NCI-H345 treated with DMSO at 0.1 percent for 48 hours (cell line): ENCODE measurements at regions not wholly inside any gene's neighbourhood (a gene's known extent, or its start where the extent isn't known, plus 50 kb on each side); places are given as distances from the start of the nearest gene placed in this dataset.

Source experiments
- DNase-seq: peaks from one replicate; lab custom pipeline; 2025; ENCODE audit not compliant: unreplicated experiment; lab: John Stamatoyannopoulos, UW

DNA sequence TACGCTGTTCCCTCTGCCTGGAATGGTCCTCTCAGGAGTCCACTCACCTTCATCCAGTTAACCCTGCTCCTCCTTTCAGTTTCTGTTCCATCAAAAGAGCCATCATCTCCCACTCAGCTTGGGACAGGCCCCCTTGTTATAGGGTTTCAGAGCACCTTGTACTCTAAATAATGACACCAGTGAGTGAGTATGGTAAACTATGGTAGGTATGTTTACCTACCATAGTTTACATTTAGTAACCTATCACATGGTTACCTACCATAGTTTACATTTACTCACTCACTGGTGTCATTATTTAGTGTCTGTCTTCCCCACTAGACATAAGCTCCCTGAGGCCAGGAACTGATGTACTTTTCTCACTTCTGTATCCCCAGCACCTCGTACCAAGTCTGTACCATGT lies 130.2 kb upstream of the SESN3 start:
- DNase-seq: no peak

DNA sequence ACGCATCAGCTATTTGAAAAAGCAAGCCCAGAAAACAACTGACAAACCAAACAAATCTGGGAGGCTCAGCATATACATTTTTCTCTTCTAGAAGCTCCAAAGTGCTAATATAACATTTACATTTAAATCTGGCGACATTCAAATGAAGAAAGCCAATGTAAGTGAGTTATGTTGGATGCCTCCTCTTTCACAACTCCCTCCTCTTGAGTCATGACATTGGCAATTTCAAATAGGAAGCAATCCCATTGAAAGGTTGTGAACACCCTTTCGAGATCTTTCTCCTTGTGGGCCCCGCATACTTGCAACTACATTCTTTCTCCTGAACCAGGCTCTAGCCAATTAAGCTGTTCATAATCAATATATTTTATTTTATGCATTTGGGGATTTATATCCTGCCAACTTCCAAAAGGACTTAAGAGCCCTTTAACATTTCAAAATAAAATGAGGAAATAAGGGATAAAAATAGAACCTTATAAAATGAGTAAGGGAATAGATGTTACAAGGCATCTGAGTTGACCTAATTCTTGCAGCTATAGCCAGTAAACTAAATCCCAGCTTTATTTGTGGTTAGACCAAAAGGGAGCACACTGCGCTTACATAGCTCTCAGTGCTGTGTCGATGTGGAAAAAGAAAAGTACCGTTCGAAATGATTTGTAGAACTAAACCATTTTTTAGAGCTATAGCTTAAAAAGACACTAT lies 129.5 kb upstream of the SESN3 start:
- DNase-seq: no peak

DNA sequence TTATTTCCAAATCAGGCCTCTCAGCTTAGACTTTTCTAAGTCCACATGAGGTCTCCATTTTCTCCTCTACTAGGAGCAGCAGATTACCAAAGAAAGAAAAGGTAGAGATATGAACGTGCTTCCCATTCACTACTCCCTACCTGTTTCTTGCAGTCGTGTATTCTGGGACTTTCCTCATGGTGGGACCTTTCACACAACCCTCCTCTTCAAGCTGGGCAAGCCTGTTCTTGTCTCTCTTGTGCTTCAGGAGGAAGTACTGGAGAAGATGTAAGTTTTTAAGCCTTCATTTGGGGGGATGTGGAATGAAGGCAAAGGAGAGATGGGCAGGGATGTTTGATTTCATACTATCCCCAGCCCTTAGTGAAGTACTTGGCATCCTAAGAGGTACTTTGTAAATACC lies 128.8 kb upstream of the SESN3 start:
- no peak for DNase-seq

DNA sequence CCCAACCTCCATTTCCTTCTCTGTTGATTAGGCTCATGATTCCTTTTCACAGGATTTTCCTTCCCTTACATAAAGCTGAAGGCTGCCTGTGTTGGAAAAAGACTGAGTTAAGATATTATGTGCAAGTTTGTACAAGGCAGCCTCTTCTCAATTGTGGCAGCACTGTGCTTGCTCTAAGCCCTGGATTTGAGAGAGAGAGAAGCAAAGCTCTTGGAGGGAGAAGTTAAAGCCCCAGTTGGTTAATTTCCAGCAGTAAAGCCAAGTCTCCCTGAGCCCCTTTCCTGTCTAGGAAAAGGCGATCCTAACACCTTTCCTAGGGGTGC lies 128.3 kb upstream of the SESN3 start:
- no peak for DNase-seq

DNA sequence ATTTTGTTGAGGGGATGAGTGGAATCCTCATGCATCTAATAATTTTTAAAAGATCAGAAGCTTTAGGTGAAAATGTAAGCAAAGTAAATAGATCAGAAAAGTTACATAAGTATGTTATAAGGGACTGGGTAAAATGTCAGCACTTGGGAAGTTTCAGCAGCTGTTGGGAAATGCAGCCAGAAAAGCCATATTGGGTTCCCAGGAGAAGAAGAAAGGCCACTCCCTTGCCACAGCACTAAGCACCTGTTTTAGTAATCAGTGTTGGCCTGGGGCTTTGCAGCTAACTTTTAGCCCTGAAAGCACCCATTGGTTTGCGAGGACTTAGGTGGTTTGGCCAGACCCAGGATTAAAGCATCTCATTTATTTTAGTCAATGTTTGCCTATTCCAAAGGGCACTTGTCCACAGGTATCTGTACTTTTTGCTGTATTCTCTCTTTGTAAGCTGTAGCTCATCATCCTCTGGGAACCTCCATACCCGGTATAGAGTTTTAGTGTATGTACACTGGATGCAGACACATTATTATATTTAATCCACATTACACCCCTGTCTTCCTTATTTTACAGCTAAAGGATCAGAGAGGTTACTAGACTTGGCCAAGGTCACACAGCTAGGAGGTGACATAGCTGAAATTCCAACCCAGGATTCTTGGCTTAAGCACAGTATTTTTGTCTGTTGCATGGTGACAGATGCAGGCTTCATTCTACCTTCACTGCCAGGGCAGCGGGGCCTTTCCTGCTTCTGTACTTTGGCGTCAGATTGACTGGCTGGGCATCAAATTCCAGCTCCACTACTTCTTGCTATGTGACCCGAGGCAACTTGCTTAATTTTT lies 127.7 kb upstream of the SESN3 start:
- no peak for DNase-seq

DNA sequence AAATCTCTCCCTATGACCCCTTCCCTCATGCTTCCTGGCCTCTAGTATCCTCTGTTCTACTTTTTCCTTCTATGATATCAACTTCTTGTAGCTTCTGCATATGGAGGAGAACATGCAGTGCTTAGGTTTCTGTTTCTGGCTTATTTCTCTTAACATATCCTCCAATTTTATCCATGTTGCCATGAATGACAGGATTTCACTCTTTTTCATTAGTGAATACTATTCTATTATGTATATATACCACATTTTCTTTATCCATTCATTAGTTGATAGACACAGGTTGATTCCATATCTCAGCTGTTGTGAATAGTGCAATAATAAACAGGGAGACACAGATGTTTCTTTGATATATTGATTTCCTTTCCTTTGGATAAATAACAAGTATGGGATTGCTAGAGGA lies 123.3 kb upstream of the SESN3 start:
- no peak for DNase-seq

DNA sequence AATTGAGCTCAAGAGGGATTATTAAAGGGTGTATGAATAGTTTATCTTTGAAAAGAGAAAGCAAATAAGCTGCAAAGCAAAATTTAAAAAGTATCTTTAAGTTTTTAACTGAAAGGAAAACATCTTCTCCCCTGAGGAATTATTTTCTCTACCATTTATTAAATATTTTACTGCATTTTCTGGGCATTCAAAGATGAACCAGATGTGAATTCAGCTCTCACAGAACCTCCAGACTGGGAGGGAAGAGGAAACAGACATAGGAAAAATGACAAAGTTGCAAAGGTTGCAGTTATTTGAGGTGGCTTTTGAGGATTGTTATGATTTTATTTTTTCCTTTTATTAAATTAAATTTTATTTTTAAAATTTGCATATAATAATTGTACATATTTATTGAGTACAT lies 122.7 kb upstream of the SESN3 start:
- DNase-seq: no peak

DNA sequence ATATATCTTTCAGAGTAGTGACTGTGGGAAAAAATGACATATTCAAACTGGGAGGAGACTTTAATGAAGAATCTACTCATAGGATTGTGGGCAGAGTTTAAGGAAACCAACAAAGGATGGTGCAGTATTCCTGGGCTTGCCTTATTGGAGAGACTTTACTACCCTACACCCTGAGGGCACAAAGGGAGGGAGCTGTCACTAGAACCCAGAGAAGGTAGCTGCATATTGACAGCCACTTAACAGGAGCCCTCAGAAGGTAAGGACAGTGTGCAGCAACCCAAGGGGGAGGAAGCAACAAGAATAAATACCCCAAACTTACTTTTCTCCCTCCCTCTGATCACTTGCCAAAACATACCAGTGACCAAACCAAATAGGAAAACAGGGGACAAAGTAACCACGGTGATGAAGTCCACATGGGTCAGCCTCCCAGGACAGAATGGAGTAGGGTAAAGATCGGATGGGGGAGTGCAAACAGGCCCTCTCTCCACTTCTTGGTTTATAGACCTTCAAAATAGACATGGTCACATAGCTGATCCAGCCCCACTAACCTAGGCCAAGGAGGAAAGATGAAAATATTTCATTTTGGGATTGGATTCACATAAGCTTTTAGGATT lies 121.8 kb upstream of the SESN3 start:
- no peak for DNase-seq

DNA sequence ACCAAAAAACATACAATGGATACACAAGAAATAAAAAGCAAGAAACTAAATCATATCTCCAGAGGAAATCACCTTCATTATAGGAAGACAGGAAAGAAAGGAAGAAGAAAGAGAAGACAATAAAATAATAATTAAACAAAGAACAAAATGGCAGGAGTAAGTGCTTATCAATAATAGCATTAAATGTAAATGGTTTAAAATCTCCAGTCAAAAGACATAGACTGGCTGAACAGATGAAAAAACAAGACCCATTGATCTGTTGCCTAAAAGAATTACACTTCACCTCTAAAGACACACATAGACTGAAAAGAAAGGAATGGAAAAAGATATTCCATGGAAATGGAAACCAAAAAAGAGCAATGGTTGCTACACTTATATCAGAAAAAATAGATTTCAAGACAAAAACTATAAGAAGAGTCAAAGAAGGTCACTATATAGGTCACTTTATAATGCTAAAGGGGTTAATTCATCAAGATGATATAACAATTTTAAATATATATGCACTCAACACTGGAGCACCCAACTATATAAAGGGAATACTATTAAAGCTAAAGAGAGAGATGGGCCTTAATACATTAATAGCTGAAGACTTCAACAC lies 118.4 kb upstream of the SESN3 start:
- DNase-seq: no peak

DNA sequence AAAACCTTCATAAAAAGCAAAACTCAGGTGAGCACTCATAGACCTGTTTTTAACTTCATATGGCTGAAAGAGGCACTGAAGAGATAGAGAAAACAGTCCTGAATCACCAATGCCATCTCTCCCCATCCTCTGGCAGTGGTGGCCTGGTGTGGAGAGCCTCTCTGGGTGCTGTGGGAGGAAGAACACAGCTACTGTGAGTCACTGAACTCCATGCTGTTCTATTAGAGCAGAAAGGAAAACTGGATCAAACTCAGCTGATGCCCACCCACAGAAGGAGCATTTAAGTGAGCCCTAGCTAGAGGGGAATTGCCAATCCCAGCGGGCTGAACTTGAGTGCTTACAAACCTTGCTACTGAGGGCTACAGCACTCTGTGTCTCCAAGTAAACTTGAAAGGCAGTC lies 115.3 kb upstream of the SESN3 start:
- no peak for DNase-seq

DNA sequence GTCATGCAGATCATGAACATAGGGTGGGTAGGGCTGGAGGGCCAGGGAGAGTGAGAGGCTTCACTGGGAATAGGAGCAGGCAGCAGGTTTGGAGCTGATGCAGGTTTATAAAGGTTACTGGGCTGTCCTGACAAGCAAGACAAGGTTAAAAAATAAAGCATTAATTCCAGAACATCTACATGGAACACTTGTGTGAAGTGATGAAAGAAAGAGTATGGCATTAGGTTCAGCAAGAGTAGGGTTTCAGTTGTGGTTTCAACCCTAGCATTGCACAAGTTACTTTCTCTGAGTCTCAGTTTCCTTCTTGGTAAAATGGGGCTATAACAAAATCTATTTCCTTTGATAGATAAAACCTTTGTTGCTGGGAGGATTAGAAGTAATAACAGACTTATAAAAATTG lies 114.6 kb upstream of the SESN3 start:
- DNase-seq: no peak

DNA sequence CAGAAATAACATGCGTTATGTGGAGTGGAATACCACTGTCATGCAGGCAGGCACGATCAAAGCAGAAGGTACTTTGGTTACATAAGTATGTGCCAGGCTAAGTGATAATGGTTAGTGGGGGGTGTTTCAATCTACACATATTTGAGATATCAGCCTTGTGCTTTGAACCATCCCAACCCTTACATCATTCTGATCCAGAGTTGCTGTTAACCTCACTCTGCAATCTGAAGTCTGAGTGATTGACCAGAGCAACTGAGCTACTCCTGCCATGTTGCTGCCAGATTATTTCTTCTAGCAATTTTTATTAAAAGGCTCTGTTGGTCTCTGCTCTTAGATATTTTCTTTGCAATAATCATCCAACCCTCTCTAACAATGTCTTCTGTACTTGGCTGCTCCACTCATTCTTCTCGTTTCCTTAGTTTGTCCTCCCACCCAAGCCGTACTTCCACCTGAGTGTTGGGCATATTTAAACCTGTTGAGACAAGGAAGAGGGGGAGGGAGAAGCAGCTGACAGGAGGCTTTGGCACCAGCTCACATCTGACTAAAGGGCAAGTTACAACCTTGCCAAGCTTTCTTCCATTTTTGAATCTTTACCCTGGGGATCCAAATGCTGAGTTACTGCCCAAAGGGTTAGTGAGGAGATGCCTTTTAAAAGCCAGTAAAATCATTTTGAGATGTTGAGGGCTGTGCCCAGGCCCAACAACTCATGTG lies 114.1 kb upstream of the SESN3 start:
- no peak for DNase-seq

DNA sequence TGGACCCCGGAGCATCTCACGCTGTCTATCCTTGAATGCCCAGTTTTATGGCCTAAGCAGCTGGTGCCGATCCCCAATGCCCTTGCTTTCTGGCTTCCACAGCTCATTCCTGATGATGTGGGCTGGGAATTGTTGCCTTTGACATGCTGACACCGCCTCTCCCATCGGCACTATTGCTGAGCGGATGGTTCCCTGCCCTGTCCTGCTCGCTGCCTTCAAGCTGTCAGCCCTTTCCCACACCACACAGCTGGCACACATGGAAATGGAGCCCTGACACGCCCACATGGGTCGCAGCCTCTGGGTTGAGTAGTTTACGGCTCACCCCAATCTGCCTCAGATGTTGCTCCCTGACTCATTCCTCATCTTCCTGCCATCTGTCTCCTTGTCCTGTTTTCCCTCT lies 110.2 kb upstream of the SESN3 start:
- DNase-seq: no peak

DNA sequence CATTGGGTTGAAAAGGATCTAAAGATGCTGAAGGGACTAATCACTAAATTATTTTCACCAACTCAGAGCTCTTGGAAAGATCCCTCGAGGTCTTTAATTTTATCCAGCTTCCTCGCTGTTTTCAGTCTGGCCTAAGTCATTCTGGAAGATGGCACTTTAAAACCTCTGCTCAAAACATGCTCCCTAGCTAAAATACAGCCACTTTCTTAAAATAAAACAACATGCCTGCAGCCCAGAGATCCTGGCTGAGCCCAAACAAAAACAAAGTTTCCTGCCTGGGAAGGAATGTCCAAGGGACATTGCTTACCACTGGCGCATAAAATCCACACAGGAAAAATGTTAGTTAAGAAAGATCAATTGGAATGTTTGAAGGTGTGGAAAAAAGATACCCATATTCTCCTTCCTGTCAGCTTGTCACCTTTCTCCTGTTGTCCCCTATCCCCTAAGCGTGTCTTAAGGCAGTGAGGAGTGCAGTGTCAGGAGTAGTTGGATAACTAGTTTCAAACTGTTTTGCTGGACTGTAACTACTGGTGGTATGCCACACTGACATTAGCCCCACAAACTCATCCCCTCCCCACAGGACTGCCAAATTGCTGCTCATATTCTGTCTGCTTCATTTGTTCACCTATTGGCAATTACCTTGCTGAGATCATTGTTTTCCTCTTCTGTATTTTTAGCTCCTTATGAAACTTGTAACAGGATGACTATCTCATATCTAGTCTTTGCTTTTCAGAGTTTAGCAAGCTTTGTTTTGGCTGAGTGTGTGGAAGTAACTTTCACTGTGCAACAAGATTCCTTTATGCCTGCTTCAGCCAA lies 108.3 kb upstream of the SESN3 start:
- DNase-seq: no peak

DNA sequence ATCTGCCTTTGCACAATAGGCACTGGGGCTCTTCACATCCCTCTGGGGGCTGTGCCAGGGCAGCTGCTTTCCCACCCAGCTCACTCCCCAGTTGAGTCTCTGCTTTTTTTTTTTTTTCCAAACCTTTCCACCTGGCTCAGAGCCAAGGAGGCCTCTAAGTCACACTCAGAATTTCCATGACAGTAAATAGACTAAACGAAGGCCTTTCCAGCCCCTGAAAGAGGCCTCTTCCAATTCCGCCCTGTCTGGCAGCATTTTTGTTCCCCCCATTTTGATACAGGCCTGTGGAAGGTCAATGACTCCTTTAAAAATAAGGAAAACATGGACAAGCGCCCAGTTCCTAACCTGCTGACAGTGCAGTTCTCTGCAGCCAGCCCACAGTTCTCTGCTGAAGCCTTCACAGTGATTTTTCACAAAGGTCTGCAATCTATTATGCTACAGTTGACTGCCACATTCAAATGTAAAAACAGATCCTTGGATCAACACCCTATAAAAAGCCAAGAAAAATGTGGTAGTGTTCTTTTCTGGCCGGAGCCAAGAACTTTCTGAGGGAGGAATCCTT lies 107.5 kb upstream of the SESN3 start:
- peak; percentile 54 for DNase-seq

DNA sequence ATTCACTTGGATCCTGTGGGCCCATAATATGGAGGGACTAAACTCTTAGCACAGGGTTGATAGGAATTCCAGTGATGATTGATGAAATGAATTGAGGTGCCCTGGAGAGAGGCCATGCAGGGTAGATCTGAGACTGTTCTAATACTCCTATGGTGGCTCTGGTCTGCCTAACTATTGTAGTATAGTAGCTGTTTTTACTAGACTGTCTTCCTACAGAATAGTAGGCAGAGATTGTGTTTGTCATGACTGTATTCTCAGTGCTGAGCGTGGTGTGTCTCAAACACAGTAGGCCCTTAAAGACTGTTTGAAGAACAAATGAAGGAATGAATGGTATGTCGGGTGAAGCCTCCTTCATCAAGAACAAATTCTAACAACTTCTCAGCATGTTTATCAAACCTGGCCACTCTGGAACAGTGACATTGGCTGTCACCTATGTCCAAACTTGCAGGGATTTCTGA lies 107.0 kb upstream of the SESN3 start:
- DNase-seq: no peak

DNA sequence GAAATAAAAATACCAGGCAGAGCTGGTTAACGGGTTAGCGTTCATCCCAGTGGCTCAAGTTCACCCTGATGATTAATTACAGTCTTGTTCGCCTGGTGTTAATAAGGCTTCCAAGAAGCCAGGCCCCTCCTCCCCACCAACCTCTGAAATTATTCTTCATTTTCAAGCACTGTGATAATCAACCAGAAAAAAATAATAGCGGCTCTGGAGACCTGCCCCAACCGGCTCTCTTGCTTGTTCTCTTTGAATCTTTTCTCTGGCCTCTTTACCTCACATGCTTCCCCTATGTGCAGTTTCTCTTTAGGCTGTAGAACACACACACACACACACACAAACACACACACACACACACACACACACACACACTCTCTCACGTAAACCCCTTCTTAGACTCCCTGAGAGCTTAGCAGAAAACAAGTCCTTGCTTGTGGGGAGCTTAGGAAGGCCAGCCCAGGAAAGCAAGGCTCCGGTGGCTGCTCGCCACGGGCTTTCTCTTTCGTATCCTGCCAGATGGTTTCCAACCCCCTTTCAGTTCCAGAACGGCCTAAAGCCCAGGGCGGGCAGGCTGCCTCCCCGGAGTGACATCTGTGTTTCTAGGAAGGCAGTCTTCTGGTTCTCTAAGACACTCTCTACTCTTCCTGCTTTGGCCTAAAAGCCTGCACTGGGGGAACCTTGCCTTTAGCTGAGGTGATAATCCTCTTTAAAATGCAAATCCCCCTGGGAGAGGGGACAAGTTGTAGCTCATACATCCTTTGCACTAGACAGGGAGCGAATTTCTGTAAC lies 106.4 kb upstream of the SESN3 start:
- DNase-seq: no peak

DNA sequence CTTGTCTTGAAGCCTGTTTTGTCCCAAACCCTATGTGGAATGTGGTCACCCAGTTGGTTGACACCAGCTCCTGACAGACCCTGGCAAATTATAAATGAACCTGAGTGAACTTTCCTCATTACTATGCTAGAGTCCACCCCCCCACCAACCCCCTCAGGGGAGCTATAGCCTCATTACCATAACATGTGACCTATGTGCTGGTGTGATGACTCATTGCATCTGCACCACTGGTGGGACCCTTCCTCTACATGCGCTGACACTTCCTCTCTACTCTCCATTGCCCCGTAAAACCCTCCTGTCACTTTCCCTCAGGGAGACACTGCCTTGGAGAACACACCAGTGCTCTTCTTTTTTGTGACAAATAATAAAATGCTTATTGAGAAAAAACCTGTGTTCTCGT lies 105.0 kb upstream of the SESN3 start:
- no peak for DNase-seq

DNA sequence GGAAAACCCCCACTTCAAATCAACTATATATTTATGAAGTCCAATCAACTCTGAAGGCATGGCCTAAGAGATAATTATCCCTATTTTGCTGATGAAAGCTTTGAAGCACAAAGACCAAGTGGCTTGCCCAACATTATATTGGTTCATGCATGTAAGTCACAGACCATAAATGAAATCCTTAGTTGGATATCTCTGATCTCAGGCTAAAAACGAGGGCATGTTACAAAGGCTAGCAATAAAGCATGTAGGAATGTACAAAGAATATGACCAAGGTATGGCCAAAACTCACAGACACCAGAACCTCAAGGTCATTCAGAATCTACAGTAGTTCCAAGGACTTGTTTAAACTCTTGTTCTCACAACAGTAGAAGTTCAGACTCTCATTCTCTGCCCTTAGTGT lies 100.2 kb upstream of the SESN3 start:
- no peak for DNase-seq
